Lower leg skin (tissue), 4 donors: ENCODE measurements at regions not wholly inside any gene's neighbourhood (a gene's known extent, or its start where the extent isn't known, plus 50 kb on each side); places are given as distances from the start of the nearest gene placed in this dataset.

Source experiments
- DNase-seq, 2 donors: peaks; one replicate each; pipeline ENCODE4 v3.0.0-alpha.2; 2019; ENCODE audit warnings: low spot score in 2 of 2
- H3K4me3 ChIP-seq: fragments of 200-600 bp; sonication (generic); 2 replicates; pipeline ENCODE4 v1.5.1; 2017; ENCODE audit warnings: mild to moderate bottlenecking, low read depth; ENCODE audit not compliant: poor library complexity, severe bottlenecking
- POLR2A ChIP-seq, 2 donors: fragments of 450-650 bp; IDR thresholded peaks; one replicate each; pipeline ENCODE4 v1.6.1; 2016 to 2017; ENCODE audit warnings: antibody characterized with exemption in 2 of 2, mild to moderate bottlenecking in 1 of 2, moderate library complexity in 1 of 2
- WGBS, 2 donors: methylation state at CpG; one replicate each; pipeline ENCODE4 v1.1.5; 2018; 5-methylcytosine and 5-hydroxymethylcytosine counted together
- intact Hi-C: fragments of 100-400 bp; cut with DNase I; formaldehyde crosslinking; loops from one replicate; pipeline ENCODE4 v1.15.0; 2023; ENCODE audit warnings: low total_unique reads
- TF ChIP-seq, protein P1 (sequence below), 3 donors: fragments of 450-650 bp; IDR thresholded peaks; one replicate each; pipeline ENCODE4 v1.5.1; 2016; ENCODE audit warnings: antibody characterized with exemption in 3 of 3, mild to moderate bottlenecking in 3 of 3, moderate library complexity in 2 of 3

DNA sequence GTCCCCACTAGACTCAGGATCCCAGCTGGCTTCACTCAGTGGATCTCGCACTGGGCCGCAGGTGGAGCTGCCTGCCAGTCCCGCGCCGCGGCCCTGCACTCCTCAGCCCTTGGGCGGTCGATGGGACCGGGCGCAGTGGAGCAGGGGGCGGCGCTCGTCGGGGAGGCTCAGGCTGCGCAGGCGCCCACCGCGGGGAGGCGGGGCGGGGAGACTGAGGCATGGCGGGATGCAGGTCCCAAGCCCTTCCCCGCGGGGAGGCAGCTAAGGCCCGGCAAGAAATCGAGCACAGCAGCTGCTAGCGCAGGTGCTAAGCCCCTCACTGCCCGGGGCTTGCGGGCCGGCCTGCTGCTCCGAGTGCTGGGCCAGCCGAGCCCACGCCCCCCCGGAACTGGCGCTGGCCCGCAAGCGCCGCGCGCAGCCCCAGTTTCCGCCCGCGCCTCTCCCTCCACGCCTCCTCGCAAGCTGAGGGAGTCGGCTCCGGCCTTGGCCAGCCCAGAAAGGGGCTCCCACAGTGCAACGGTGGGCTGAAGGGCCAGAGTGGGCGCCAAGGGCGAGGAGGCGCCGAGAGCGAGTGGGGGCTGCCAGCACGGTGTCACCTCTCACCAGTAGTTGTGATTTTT, 1038.0 kb downstream of the PCDH19 start:
- DNase-seq = no peak
- 85 to 97% methylated on average over 11 to 38 of the region's 53 CpGs for WGBS, 2 donors
- no peak overlapping the region for H3K4me3 ChIP-seq
- intact Hi-C loops = no loop called here
- TF ChIP-seq POLR2A (IDR thresholded peaks at IDR 0.05) = no peak
- TF ChIP-seq, protein P1, sequence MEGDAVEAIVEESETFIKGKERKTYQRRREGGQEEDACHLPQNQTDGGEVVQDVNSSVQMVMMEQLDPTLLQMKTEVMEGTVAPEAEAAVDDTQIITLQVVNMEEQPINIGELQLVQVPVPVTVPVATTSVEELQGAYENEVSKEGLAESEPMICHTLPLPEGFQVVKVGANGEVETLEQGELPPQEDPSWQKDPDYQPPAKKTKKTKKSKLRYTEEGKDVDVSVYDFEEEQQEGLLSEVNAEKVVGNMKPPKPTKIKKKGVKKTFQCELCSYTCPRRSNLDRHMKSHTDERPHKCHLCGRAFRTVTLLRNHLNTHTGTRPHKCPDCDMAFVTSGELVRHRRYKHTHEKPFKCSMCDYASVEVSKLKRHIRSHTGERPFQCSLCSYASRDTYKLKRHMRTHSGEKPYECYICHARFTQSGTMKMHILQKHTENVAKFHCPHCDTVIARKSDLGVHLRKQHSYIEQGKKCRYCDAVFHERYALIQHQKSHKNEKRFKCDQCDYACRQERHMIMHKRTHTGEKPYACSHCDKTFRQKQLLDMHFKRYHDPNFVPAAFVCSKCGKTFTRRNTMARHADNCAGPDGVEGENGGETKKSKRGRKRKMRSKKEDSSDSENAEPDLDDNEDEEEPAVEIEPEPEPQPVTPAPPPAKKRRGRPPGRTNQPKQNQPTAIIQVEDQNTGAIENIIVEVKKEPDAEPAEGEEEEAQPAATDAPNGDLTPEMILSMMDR (IDR thresholded peaks at IDR 0.05) = no peak

DNA sequence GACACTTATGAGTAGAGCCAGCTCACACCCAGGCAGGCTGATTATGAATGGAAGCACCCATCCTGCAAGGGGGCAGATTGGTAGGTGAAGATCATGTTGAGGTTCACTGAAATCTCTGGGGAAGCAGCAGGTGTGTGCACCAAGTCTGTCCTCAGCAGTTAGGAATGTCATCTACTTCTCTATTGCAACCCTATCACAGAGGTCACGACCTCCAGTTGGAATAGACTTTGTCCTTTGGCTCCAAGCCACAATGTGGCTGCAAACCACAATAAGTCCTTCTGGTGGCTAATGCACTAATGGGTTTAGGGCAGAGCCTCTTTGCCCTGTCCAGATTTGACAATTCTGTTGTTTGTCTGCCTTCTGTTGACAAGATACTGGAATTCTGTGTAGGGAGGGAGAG, 1056.7 kb downstream of the PCDH19 start:
- 25 to 67% methylated on average over 1 of the region's 1 CpG for WGBS, 2 donors
- no peak for DNase-seq
- H3K4me3 ChIP-seq = no peak overlapping the region
- intact Hi-C loops = no loop called here
- no peak for TF ChIP-seq POLR2A (IDR thresholded peaks at IDR 0.05)
- TF ChIP-seq, protein P1 (IDR thresholded peaks at IDR 0.05) = no peak

DNA sequence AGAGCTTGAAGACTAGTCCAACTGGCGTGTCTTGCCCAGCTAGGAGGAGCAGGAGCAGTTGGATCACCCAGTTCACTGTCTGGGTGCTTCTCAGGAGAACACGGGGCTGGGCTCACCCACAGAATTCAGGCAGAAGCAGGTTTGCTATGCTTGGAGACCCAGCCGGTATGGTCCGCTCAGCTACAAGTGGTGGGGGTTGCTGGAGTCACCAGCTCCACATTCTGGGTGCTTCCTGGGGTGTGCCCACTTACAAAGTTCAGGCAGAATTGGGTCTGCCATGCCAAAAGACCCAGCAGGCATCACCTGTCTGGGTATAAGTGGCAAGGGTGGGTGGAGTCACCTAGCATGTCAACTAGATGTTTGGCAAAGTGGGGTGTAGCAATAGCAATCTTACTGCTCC, 1061.8 kb downstream of the PCDH19 start:
- no peak overlapping the region for H3K4me3 ChIP-seq
- WGBS, 2 donors = 78 to 83% methylated on average over 4 of the region's 4 CpGs
- intact Hi-C loops = no loop called here
- DNase-seq = peak in 1 of 2 donors; percentile 62
- no peak for TF ChIP-seq POLR2A (IDR thresholded peaks at IDR 0.05)
- TF ChIP-seq, protein P1 (IDR thresholded peaks at IDR 0.05) = no peak

- no peak for DNase-seq
- no peak for TF ChIP-seq POLR2A (IDR thresholded peaks at IDR 0.05)
- TF ChIP-seq, protein P1 (IDR thresholded peaks at IDR 0.05) = no peak
- intact Hi-C loops = no loop called here
- no peak overlapping the region for H3K4me3 ChIP-seq
Measured at GRCh38 chrX:99308302-99308701, 1101.8 kb downstream of the PCDH19 start.

- no peak overlapping the region for H3K4me3 ChIP-seq
- intact Hi-C loops = no loop called here
- TF ChIP-seq, protein P1 (IDR thresholded peaks at IDR 0.05) = no peak
- TF ChIP-seq POLR2A (IDR thresholded peaks at IDR 0.05) = no peak
- WGBS, 2 donors = 54 to 55% methylated on average over 3 of the region's 3 CpGs
- DNase-seq = no peak
Measured at GRCh38 chrX:99305573-99305972, 1104.5 kb downstream of the PCDH19 start.

- 27 to 48% methylated on average over 2 of the region's 2 CpGs for WGBS, 2 donors
- intact Hi-C loops = no loop called here
- TF ChIP-seq POLR2A (IDR thresholded peaks at IDR 0.05) = no peak
- TF ChIP-seq, protein P1 (IDR thresholded peaks at IDR 0.05) = no peak
- no peak overlapping the region for H3K4me3 ChIP-seq
- no peak for DNase-seq
Measured at GRCh38 chrX:99301990-99302389, 1108.1 kb downstream of the PCDH19 start.
